ENCODE measurements at regions not wholly inside any gene's neighbourhood (a gene's known extent, or its start where the extent isn't known, plus 50 kb on each side); places are given as distances from the start of the nearest gene placed in this dataset.

DNA sequence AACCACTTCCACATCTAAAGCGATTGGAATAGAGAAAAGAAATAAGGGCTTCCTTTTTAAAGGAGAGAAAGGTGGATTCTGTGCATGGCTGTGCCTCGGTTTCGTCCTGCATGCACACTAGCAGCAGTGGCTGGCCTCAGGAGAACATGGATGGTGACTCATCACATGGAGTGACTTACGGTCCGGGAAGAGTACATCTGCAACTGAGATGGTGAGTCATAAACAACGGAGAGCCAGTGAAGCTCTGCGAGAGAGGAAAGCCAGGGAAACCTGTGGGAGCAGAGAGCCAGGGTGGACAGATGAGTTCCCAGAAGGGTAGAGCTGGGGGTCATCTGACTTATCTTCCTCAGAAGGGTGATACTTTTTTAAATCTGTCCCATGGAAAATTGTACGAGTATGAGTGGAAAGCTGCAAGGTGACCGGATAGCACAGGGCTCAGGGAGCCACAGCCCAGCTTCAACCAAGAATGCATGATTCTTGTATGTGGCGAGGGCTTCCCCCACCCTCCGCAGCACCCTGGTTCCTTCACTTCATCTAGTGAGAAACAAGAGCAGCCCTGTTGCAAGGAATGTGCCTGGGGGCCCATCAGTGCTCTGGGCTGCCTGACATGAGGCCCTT is 259.1 kb downstream of the KLF6 start:
- TF ChIP-seq CTCF (IDR thresholded peaks at IDR 0.05) (no peak), POLR2A (IDR thresholded peaks at IDR 0.05) (no peak)

Data from heart left ventricle (tissue), 13 donors.